Neural progenitor cell (in vitro differentiated cells): ENCODE measurements at regions not wholly inside any gene's neighbourhood (a gene's known extent, or its start where the extent isn't known, plus 50 kb on each side); places are given as distances from the start of the nearest gene placed in this dataset.

Experiments used
- DNase-seq: peaks from one replicate; pipeline ENCODE4 v3.0.0-alpha.2; 2016; ENCODE audit warnings: low spot score
- H2AFZ ChIP-seq: fragments of 200-600 bp; sonication (generic); replicated peaks from 2 replicates; pipeline ENCODE4 v1.6.1; 2016; ENCODE audit warnings: antibody characterized with exemption
- H3F3A ChIP-seq: fragments of 200-600 bp; sonication (generic); 2 replicates; pipeline ENCODE4 v1.6.1; 2016; ENCODE audit warnings: antibody characterized with exemption, low read depth
- H3K27ac ChIP-seq: fragments of 200-600 bp; sonication (generic); 2 replicates; pipeline ENCODE4 v1.5.1; 2016; ENCODE audit warnings: mild to moderate bottlenecking
- H3K27me3 ChIP-seq: fragments of 200-600 bp; sonication (generic); 2 replicates; pipeline ENCODE4 v1.6.1; 2016; ENCODE audit warnings: mild to moderate bottlenecking, moderate library complexity
- H3K36me3 ChIP-seq: fragments of 200-600 bp; sonication (generic); 2 replicates; pipeline ENCODE4 v1.5.1; 2016
- H3K4me1 ChIP-seq: fragments of 200-600 bp; sonication (generic); 2 replicates; pipeline ENCODE4 v1.6.1; 2016; ENCODE audit warnings: mixed run types
- H3K4me2 ChIP-seq: fragments of 200-600 bp; sonication (generic); 2 replicates; pipeline ENCODE4 v1.6.1; 2016
- H3K4me3 ChIP-seq: fragments of 200-600 bp; sonication (generic); 2 replicates; pipeline ENCODE4 v1.5.1; 2016
- H3K79me2 ChIP-seq: fragments of 200-600 bp; sonication (generic); 2 replicates; pipeline ENCODE4 v1.6.1; 2016; ENCODE audit warnings: low read depth
- H3K9ac ChIP-seq: fragments of 200-600 bp; sonication (generic); 2 replicates; pipeline ENCODE4 v1.6.1; 2016
- H3K9me3 ChIP-seq: fragments of 200-600 bp; sonication (generic); 2 replicates; pipeline ENCODE4 v1.5.1; 2016; ENCODE audit warnings: low read depth
- H4K20me1 ChIP-seq: fragments of 200-600 bp; sonication (generic); 2 replicates; pipeline ENCODE4 v1.6.1; 2016; ENCODE audit warnings: low read depth
- H3K27ac Mint-ChIP-seq: 3 replicates; pipeline ENCODE4 v1.8.0; 2021; ENCODE audit warnings: mixed read lengths
- H3K27me3 Mint-ChIP-seq: 2 replicates; pipeline ENCODE4 v1.8.0; 2022; ENCODE audit warnings: low read depth, mild to moderate bottlenecking, inconsistent platforms, moderate library complexity, mixed read lengths; ENCODE audit not compliant: insufficient read depth
- H3K36me3 Mint-ChIP-seq: 3 replicates; pipeline ENCODE4 v1.8.0; 2021; ENCODE audit warnings: mixed read lengths
- H3K4me1 Mint-ChIP-seq: 3 replicates; pipeline ENCODE4 v1.8.0; 2021; ENCODE audit warnings: mixed read lengths
- H3K4me3 Mint-ChIP-seq: 3 replicates; pipeline ENCODE4 v1.8.0; 2021; ENCODE audit warnings: mild to moderate bottlenecking, moderate library complexity, mixed read lengths
- H3K9me3 Mint-ChIP-seq: 3 replicates; pipeline ENCODE4 v1.8.0; 2020; ENCODE audit warnings: mixed read lengths
- EZH2 ChIP-seq: fragments of 200-600 bp; sonication (generic); IDR thresholded peaks from 2 replicates; pipeline ENCODE4 v1.6.1; 2017; ENCODE audit warnings: antibody characterized with exemption, mild to moderate bottlenecking, moderate library complexity
- EZH2phosphoT487 ChIP-seq: fragments of 200-600 bp; sonication (generic); IDR thresholded peaks from 2 replicates; pipeline ENCODE4 v1.6.1; 2017; ENCODE audit warnings: antibody characterized with exemption
- TF ChIP-seq, protein P1 (sequence below): fragments of 200-600 bp; sonication (generic); IDR thresholded peaks from 2 replicates; pipeline ENCODE4 v1.5.1; 2017; ENCODE audit warnings: antibody characterized with exemption, mild to moderate bottlenecking

DNA sequence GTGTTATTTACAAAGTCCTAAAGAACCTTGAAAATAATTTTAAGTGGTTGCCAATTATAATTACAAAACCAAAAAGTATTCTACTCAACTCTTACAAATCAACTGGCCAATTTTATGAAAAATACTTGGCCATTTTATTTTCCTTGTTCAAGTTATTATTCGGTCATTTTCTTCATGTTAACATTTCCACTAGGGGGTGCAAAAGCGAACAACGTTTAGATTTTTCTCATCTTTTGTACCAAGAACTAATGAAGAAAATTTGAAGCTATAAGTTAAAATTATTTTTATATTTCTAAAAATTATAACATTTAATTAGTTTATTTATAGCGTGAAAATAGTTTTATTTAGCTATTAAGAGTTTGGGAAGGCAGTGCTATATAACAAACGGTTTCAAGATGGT lies 1453.3 kb downstream of the MAT2B start:
- Histone ChIP-seq H3K9me3 (no peaks in the 10 kb centered on the region), H4K20me1 (no peaks in the 10 kb centered on the region), H3K27me3 (no peaks in the 10 kb centered on the region), H3K4me2 (no peak overlapping the region), H3K4me1 (no peaks in the 10 kb centered on the region), H3K9ac (no peak overlapping the region), H3F3A (no peaks in the 10 kb centered on the region), H2AFZ (no peak overlapping the region), H3K27ac (no peak overlapping the region), H3K4me3 (no peak overlapping the region), H3K36me3 (no peaks in the 10 kb centered on the region), H3K79me2 (no peaks in the 10 kb centered on the region)
- H3K36me3 Mint-ChIP-seq, result no peaks in the 10 kb centered on the region
- H3K27me3 Mint-ChIP-seq, result no peaks in the 10 kb centered on the region
- TF ChIP-seq EZH2phosphoT487 (no peak), EZH2 (no peak)
- TF ChIP-seq, protein P1, sequence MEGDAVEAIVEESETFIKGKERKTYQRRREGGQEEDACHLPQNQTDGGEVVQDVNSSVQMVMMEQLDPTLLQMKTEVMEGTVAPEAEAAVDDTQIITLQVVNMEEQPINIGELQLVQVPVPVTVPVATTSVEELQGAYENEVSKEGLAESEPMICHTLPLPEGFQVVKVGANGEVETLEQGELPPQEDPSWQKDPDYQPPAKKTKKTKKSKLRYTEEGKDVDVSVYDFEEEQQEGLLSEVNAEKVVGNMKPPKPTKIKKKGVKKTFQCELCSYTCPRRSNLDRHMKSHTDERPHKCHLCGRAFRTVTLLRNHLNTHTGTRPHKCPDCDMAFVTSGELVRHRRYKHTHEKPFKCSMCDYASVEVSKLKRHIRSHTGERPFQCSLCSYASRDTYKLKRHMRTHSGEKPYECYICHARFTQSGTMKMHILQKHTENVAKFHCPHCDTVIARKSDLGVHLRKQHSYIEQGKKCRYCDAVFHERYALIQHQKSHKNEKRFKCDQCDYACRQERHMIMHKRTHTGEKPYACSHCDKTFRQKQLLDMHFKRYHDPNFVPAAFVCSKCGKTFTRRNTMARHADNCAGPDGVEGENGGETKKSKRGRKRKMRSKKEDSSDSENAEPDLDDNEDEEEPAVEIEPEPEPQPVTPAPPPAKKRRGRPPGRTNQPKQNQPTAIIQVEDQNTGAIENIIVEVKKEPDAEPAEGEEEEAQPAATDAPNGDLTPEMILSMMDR, result peak; percentile 41
- no peak overlapping the region for H3K4me3 Mint-ChIP-seq
- no peak overlapping the region for H3K27ac Mint-ChIP-seq
- H3K4me1 Mint-ChIP-seq, result no peaks in the 10 kb centered on the region
- DNase-seq, result no peak
- H3K9me3 Mint-ChIP-seq, result no peaks in the 10 kb centered on the region

DNA sequence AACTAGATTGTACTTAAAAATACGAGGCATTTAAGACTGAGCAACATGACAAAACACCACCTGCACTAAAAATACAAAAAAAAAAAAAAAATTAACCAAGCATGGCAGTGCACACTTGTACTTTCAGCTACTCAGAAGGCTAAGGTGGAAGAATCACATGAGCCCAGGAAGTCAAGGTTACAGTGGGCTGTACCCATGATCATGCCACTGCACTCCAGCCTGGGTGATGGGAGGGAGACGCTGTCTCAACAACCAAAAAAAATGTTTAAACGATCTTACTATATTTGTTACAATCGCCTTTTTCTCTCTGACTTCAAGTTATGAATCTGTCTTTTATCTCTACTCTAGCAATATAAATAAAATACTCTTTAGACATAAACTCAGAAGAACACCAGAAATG lies 1454.3 kb downstream of the MAT2B start:
- Mint-ChIP-seq H3K4me3 (no peak overlapping the region), H3K4me1 (no peaks in the 10 kb centered on the region), H3K36me3 (no peaks in the 10 kb centered on the region), H3K27me3 (no peaks in the 10 kb centered on the region), H3K9me3 (no peaks in the 10 kb centered on the region), H3K27ac (no peak overlapping the region)
- H4K20me1 ChIP-seq, result no peaks in the 10 kb centered on the region
- no peaks in the 10 kb centered on the region for H3K4me1 ChIP-seq
- no peaks in the 10 kb centered on the region for H3K9me3 ChIP-seq
- H3K36me3 ChIP-seq, result no peaks in the 10 kb centered on the region
- no peak overlapping the region for H3K4me2 ChIP-seq
- no peak overlapping the region for H3K9ac ChIP-seq
- H2AFZ ChIP-seq, result no peak overlapping the region
- no peaks in the 10 kb centered on the region for H3F3A ChIP-seq
- no peaks in the 10 kb centered on the region for H3K27me3 ChIP-seq
- no peak for DNase-seq
- H3K79me2 ChIP-seq, result no peaks in the 10 kb centered on the region
- no peak overlapping the region for H3K4me3 ChIP-seq
- no peak for TF ChIP-seq EZH2
- TF ChIP-seq, protein P1, result no peak
- no peak for TF ChIP-seq EZH2phosphoT487
- no peak overlapping the region for H3K27ac ChIP-seq

DNA sequence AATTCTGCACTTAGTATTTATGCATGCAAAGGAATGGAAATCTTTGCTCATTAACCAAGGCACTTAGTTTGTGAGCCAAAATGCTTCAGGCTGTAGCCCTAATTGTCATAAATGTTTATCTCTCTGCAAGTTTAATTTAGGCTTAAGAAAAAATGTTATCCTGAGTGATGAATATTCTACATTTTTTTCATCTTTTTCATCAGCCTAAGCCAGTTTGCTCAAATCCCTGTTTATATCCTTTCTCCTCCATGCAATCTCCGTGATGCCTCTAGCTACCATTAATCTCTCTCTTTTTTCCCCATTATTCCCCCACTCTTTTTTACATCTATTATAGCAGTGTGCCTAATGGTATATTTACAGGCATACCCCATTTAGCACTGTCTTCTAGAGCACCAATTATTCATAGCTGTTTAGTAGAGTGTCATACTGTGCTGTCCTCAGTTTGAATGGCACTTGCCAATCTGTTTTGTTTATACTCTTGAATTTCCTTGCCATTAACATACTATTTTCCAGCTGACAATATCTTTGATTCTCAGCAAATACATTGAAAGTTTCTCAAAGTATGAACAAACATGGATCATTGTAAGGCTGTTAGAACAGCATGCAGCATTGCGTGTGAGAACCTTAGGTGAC lies 1457.0 kb downstream of the MAT2B start:
- no peak overlapping the region for H3K27ac ChIP-seq
- no peak overlapping the region for H3K4me3 ChIP-seq
- no peaks in the 10 kb centered on the region for H3K27me3 ChIP-seq
- Mint-ChIP-seq H3K4me1 (no peaks in the 10 kb centered on the region), H3K27me3 (no peaks in the 10 kb centered on the region), H3K27ac (no peak overlapping the region), H3K4me3 (no peak overlapping the region), H3K36me3 (no peaks in the 10 kb centered on the region), H3K9me3 (no peaks in the 10 kb centered on the region)
- H2AFZ ChIP-seq, result no peak overlapping the region
- H4K20me1 ChIP-seq, result no peaks in the 10 kb centered on the region
- H3K4me1 ChIP-seq, result no peaks in the 10 kb centered on the region
- TF ChIP-seq, protein P1, result no peak
- TF ChIP-seq EZH2phosphoT487, result no peak
- no peak for TF ChIP-seq EZH2
- no peak overlapping the region for H3K4me2 ChIP-seq
- DNase-seq, result no peak
- no peak overlapping the region for H3K9ac ChIP-seq
- no peaks in the 10 kb centered on the region for H3K36me3 ChIP-seq
- H3K9me3 ChIP-seq, result no peaks in the 10 kb centered on the region
- no peaks in the 10 kb centered on the region for H3F3A ChIP-seq
- H3K79me2 ChIP-seq, result no peaks in the 10 kb centered on the region
